ENCODE measurements at regions not wholly inside any gene's neighbourhood (a gene's known extent, or its start where the extent isn't known, plus 50 kb on each side); places are given as distances from the start of the nearest gene placed in this dataset.

DNA sequence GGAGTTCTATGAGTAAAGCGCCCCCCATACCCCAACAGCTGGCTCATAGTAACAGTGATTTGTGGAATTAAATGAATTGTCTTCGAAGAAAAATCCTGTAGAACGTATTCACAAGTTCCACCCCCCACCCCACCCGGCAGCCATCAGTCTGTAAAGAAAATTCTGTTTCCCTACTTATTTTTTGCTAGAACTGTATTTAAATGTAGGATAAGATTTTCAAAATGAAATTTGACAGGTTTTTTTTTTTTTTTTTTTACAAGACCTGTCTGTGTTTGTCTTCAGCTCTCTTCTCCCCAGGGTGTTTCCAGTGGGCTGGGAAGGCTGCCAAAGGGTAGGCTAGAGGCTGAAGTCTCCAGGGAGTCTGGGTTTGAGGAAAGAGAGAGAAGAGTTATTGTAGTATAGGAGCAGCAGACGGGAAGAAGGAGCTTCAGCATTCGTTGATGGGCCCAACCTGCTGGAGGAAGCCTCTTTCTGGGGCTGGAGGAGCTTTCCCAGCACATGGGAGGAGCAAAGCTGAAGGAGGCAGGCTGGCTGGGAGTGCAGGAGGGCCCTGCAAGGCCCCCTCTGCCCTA is 130.6 kb upstream of the SEMA6D start:
- TF ChIP-seq, protein P1, sequence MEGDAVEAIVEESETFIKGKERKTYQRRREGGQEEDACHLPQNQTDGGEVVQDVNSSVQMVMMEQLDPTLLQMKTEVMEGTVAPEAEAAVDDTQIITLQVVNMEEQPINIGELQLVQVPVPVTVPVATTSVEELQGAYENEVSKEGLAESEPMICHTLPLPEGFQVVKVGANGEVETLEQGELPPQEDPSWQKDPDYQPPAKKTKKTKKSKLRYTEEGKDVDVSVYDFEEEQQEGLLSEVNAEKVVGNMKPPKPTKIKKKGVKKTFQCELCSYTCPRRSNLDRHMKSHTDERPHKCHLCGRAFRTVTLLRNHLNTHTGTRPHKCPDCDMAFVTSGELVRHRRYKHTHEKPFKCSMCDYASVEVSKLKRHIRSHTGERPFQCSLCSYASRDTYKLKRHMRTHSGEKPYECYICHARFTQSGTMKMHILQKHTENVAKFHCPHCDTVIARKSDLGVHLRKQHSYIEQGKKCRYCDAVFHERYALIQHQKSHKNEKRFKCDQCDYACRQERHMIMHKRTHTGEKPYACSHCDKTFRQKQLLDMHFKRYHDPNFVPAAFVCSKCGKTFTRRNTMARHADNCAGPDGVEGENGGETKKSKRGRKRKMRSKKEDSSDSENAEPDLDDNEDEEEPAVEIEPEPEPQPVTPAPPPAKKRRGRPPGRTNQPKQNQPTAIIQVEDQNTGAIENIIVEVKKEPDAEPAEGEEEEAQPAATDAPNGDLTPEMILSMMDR (IDR thresholded peaks at IDR 0.05), result no peak
- no peak for TF ChIP-seq POLR2A (IDR thresholded peaks at IDR 0.05)

Measured in lower leg skin (tissue), 3 donors.